Caco-2 (cell line): ENCODE measurements at regions not wholly inside any gene's neighbourhood (a gene's known extent, or its start where the extent isn't known, plus 50 kb on each side); places are given as distances from the start of the nearest gene placed in this dataset.

Experiments used
- BruUV-seq: library from RNA; stranded (reverse); fragments of 400-500 nt; replicated peaks from 2 replicates; lab custom pipeline; 2021; lab: Mats Ljungman, UMichigan
- CTCF ChIA-PET: fragments of 300-600 bp; sonication (Branson Sonifier 250); formaldehyde crosslinking; loops from one replicate; lab custom pipeline; 2022; ENCODE audit warnings: antibody characterized with exemption; lab: Charles Lee
- POLR2A ChIA-PET: fragments of 300-600 bp; sonication (Branson Sonifier 250); formaldehyde crosslinking; loops from one replicate; lab custom pipeline; 2022; ENCODE audit warnings: antibody characterized with exemption; lab: Charles Lee
- DNase-seq, 2 experiments: peaks; one replicate each; pipeline versions ENCODE4 v3.0.0 to v3.0.0-alpha.2; 2020 to 2022
- H3K27me3 ChIP-seq: replicated peaks from 2 replicates; pipeline ENCODE4 v1.6.0; 2011; ENCODE audit warnings: low read length; ENCODE audit not compliant: control insufficient read depth, insufficient read depth
- H3K36me3 ChIP-seq: 2 replicates; pipeline ENCODE4 v1.5.1; 2011; ENCODE audit warnings: low read length; ENCODE audit not compliant: control insufficient read depth, insufficient read depth
- H3K4me1 ChIP-seq: fragments of 250-450 bp; sonication (Bioruptor Pico); 2 replicates; pipeline ENCODE4 v1.5.1; 2020; ENCODE audit warnings: mild to moderate bottlenecking
- H3K4me3 ChIP-seq: 2 replicates; pipeline ENCODE4 v1.5.1; 2011; ENCODE audit warnings: low read depth, mild to moderate bottlenecking, control low read depth, low read length
- H3K9me3 ChIP-seq: fragments of 250-450 bp; sonication (Bioruptor Pico); 2 replicates; pipeline ENCODE4 v1.5.1; 2020; ENCODE audit warnings: mild to moderate bottlenecking, moderate library complexity
- H3K27ac Mint-ChIP-seq: one replicate; pipeline ENCODE4 v1.8.0; 2022; ENCODE audit warnings: mixed read lengths; ENCODE audit not compliant: unreplicated experiment
- H3K27me3 Mint-ChIP-seq: one replicate; pipeline ENCODE4 v1.8.0; 2022; ENCODE audit warnings: mixed read lengths; ENCODE audit not compliant: insufficient read depth, unreplicated experiment
- H3K36me3 Mint-ChIP-seq: one replicate; pipeline ENCODE4 v1.8.0; 2022; ENCODE audit warnings: mild to moderate bottlenecking, mixed read lengths; ENCODE audit not compliant: insufficient read depth, unreplicated experiment
- H3K4me1 Mint-ChIP-seq: one replicate; pipeline ENCODE4 v1.8.0; 2022; ENCODE audit warnings: low read depth, mixed read lengths; ENCODE audit not compliant: unreplicated experiment
- H3K4me3 Mint-ChIP-seq: one replicate; pipeline ENCODE4 v1.8.0; 2022; ENCODE audit warnings: mild to moderate bottlenecking, moderate library complexity, mixed read lengths; ENCODE audit not compliant: unreplicated experiment
- H3K9me3 Mint-ChIP-seq: one replicate; pipeline ENCODE4 v1.8.0; 2022; ENCODE audit warnings: mixed read lengths; ENCODE audit not compliant: unreplicated experiment
- CTCF ChIP-seq, 2 experiments: fragments of 200-600 bp in 1 of 2; IDR thresholded peaks; 1 replicate in 1 of 2; 2 replicates in 1 of 2; pipeline versions ENCODE4 v1.5.1 to v1.8.0; 2011 to 2022; ENCODE audit warnings: antibody characterized with exemption in 1 of 2, control low read depth in 1 of 2, inconsistent platforms in 1 of 2, low read depth in 1 of 2, low read length in 1 of 2, mild to moderate bottlenecking in 1 of 2, moderate library complexity in 1 of 2; ENCODE audit not compliant: insufficient read depth in 1 of 2, severe bottlenecking in 1 of 2, unreplicated experiment in 1 of 2
- intact Hi-C: fragments of 100-400 bp; cut with micrococcal nuclease; formaldehyde crosslinking; loops from one replicate; pipeline ENCODE4 v1.10.0; 2022; ENCODE audit not compliant: unreplicated experiment

GRCh38 chr1:164907666-164908065, 348.7 kb downstream of the PBX1 start:
- no peak for DNase-seq
- Histone ChIP-seq H3K4me3 (no peak overlapping the region), H3K4me1 (peaks cover 4% of the 10 kb centered on the region), H3K36me3 (no peaks in the 10 kb centered on the region), H3K9me3 (0 out of 2 replicates have a peak, but pooled peaks cover 7% of the 10 kb centered on the region), H3K27me3 (no peaks in the 10 kb centered on the region; the same call in 1 of the 2 replicates)
- TF ChIP-seq CTCF (IDR thresholded peaks at IDR 0.05; ENCODE audit: insufficient read depth in 1 of 2, low read depth in 1 of 2, low read length in 1 of 2, severe bottlenecking in 1 of 2, unreplicated experiment in 1 of 2), result no peak
- intact Hi-C loops, result no loop called here
- Mint-ChIP-seq H3K4me1 (no peaks in the 10 kb centered on the region), H3K36me3 (no peaks in the 10 kb centered on the region), H3K9me3 (no peaks in the 10 kb centered on the region), H3K27ac (no peak overlapping the region), H3K27me3 (no peaks in the 10 kb centered on the region), H3K4me3 (no peak overlapping the region)
- BruUV-seq, result no TSS peak
- POLR2A ChIA-PET, result no interaction called here
- CTCF ChIA-PET, result interaction anchor here (0.6 kb wide), 1 partner anchor 467 kb away, joined by 3 read pairs; no protein-coding TSS in a partner anchor

- Histone ChIP-seq H3K9me3 (0 out of 2 replicates have a peak, but pooled peaks cover 7% of the 10 kb centered on the region), H3K27me3 (no peaks in the 10 kb centered on the region), H3K4me3 (no peak overlapping the region), H3K36me3 (no peaks in the 10 kb centered on the region), H3K4me1 (peaks cover 4% of the 10 kb centered on the region)
- no peak for TF ChIP-seq CTCF (IDR thresholded peaks at IDR 0.05; ENCODE audit: insufficient read depth in 1 of 2, low read depth in 1 of 2, low read length in 1 of 2, severe bottlenecking in 1 of 2, unreplicated experiment in 1 of 2)
- H3K4me1 Mint-ChIP-seq, result no peaks in the 10 kb centered on the region
- H3K4me3 Mint-ChIP-seq, result no peak overlapping the region
- BruUV-seq, result no TSS peak
- ChIA-PET CTCF (no interaction called here), POLR2A (no interaction called here)
- intact Hi-C loops, result no loop called here
- H3K27ac Mint-ChIP-seq, result no peak overlapping the region
- H3K9me3 Mint-ChIP-seq, result no peaks in the 10 kb centered on the region
- H3K36me3 Mint-ChIP-seq, result no peaks in the 10 kb centered on the region
- no peaks in the 10 kb centered on the region for H3K27me3 Mint-ChIP-seq
- DNase-seq, result no peak
These were observed 346.9 kb downstream of the PBX1 start for GRCh38 chr1:164905869-164906268.

GRCh38 chr1:164902491-164902890, 343.5 kb downstream of the PBX1 start:
- Histone ChIP-seq H3K36me3 (no peaks in the 10 kb centered on the region), H3K27me3 (no peaks in the 10 kb centered on the region), H3K4me1 (no peaks in the 10 kb centered on the region; the same call in 1 of the 2 replicates), H3K4me3 (no peak overlapping the region), H3K9me3 (peaks cover 10% of the 10 kb centered on the region; the same call in 1 of the 2 replicates)
- H3K27me3 Mint-ChIP-seq, result no peaks in the 10 kb centered on the region
- no peak for DNase-seq
- POLR2A ChIA-PET, result no interaction called here
- no peak overlapping the region for H3K27ac Mint-ChIP-seq
- no peaks in the 10 kb centered on the region for H3K9me3 Mint-ChIP-seq
- TF ChIP-seq CTCF (IDR thresholded peaks at IDR 0.05; ENCODE audit: insufficient read depth in 1 of 2, low read depth in 1 of 2, low read length in 1 of 2, severe bottlenecking in 1 of 2, unreplicated experiment in 1 of 2), result no peak
- H3K36me3 Mint-ChIP-seq, result no peaks in the 10 kb centered on the region
- CTCF ChIA-PET, result no interaction called here
- intact Hi-C loops, result no loop called here
- no TSS peak for BruUV-seq
- no peaks in the 10 kb centered on the region for H3K4me1 Mint-ChIP-seq
- H3K4me3 Mint-ChIP-seq, result no peak overlapping the region
